ENCODE measurements at regions not wholly inside any gene's neighbourhood (a gene's known extent, or its start where the extent isn't known, plus 50 kb on each side); places are given as distances from the start of the nearest gene placed in this dataset.

DNA sequence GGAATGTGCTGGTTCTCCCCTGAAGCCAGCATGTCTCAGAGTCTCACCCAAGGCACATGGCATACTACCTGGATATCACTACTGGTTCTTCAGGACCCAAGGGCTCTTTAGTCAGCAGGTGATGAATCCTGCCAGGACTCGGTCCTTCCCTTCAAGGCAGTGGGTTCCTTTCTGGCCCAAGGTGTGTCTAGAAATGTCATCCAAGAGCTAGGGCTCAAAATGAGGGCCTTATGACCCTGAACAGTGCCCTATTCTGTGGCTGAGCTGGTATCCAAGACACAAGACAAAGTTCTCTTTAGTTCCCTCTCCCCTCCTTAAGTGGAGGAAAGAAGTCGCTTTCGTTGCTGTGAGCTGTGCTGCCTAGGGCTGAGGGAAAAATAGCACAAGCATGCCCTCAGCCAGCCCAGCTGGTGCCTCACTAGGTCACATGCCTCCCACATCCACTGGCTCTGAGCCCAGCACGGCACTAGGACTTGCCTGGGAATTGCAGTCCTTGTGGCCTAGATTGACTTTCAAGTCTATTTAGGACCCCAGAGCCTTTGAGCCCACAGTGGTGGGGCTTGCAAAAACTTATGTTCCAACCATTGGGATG, 106.0 kb downstream of the BMS1 start:
- Histone ChIP-seq H3K4me1 (ENCODE audit: insufficient read depth, low read length, poor library complexity, severe bottlenecking) (no peaks in the 10 kb centered on the region), H3K36me3 (ENCODE audit: insufficient read depth, low read length, poor library complexity, severe bottlenecking) (no peaks in the 10 kb centered on the region), H3K27ac (ENCODE audit: low read depth, low read length, poor library complexity, severe bottlenecking) (no peak overlapping the region), H3K4me3 (ENCODE audit: low read depth, low read length, poor library complexity, severe bottlenecking) (no peak overlapping the region), H3K9me3 (ENCODE audit: low read depth, low read length, poor library complexity, severe bottlenecking) (no peaks in the 10 kb centered on the region), H3K27me3 (replicated peaks; ENCODE audit: insufficient read depth, low read depth, low read length, poor library complexity) (no peaks in the 10 kb centered on the region)
- POLR2A ChIA-PET (ENCODE audit: low non-redundant PET), result no interaction called here
- no peak for DNase-seq (ENCODE audit: low spot score)
- no TSS peak for BruUV-seq (replicated peaks)
- intact Hi-C loops (cut with micrococcal nuclease; ENCODE audit: unreplicated experiment), result no loop called here
- CTCF ChIA-PET, result no interaction called here
- TF ChIP-seq, protein P1, sequence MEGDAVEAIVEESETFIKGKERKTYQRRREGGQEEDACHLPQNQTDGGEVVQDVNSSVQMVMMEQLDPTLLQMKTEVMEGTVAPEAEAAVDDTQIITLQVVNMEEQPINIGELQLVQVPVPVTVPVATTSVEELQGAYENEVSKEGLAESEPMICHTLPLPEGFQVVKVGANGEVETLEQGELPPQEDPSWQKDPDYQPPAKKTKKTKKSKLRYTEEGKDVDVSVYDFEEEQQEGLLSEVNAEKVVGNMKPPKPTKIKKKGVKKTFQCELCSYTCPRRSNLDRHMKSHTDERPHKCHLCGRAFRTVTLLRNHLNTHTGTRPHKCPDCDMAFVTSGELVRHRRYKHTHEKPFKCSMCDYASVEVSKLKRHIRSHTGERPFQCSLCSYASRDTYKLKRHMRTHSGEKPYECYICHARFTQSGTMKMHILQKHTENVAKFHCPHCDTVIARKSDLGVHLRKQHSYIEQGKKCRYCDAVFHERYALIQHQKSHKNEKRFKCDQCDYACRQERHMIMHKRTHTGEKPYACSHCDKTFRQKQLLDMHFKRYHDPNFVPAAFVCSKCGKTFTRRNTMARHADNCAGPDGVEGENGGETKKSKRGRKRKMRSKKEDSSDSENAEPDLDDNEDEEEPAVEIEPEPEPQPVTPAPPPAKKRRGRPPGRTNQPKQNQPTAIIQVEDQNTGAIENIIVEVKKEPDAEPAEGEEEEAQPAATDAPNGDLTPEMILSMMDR (conservative IDR thresholded peaks at IDR 0.05; ENCODE audit: low read depth, low read length), result no peak
- no peak for TF ChIP-seq EZH2 (IDR thresholded peaks at IDR 0.05; ENCODE audit: borderline replicate concordance, low read depth, low read length, poor library complexity, severe bottlenecking)

- intact Hi-C loops (cut with micrococcal nuclease; ENCODE audit: unreplicated experiment), result no loop called here
- BruUV-seq (replicated peaks), result no TSS peak
Measured at GRCh38 chr10:42896735-42897134, 114.1 kb downstream of the BMS1 start.

DNA sequence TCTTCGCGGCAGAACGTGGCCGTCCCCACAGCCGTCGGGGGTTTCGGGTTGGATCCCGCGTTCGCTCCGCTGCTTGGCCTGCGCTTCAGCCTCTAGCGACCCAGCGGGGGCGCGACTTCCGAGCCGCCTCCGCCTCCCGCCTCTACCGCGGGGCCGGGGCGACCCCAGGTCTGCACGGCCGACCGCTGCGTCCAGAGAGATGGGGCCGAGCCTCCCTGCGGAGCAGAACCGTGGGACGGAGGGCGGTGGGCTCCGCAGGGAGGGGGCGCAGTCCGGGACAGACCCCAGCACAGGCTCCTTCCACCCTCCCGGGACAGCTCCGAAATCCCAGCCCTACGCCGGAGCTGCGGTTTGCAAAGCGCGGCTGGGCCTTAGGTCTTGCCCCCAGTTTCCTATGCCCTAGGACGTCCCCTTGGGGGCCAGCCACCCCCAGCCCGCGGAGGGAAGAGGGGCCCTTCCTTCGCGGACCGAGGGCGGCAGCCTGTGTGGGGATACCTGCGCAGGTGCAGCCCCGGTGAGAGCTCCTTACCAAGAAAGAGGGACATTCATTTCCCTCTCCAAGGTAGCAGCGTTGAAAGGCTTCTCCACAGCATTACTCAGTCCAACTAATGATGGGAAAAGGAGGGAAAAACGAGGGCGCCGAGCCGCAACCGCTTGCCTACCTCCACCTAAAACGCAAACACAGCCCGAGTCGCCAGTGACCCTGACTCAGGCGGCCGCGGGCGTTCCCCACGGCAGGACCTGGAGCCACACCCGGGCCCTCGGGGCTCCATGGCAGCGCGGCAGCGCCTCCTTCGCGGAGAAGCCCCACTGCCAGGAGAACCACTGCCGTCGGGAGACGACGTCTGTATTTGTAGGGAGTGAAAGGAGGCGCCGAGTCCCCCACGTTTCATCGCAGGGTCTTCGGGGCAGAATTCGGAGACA, 115.7 kb downstream of the BMS1 start:
- no peaks in the 10 kb centered on the region for H3K27me3 ChIP-seq (replicated peaks; ENCODE audit: insufficient read depth, low read depth, low read length, poor library complexity)
- no peaks in the 10 kb centered on the region for H3K36me3 ChIP-seq (ENCODE audit: insufficient read depth, low read length, poor library complexity, severe bottlenecking)
- TF ChIP-seq, protein P1 (conservative IDR thresholded peaks at IDR 0.05; ENCODE audit: low read depth, low read length), result no peak
- no peak for TF ChIP-seq EZH2 (IDR thresholded peaks at IDR 0.05; ENCODE audit: borderline replicate concordance, low read depth, low read length, poor library complexity, severe bottlenecking)
- intact Hi-C loops (cut with micrococcal nuclease; ENCODE audit: unreplicated experiment), result no loop called here
- POLR2A ChIA-PET (ENCODE audit: low non-redundant PET), result no interaction called here
- CTCF ChIA-PET, result interaction anchor here (0.6 kb wide), 1 partner anchor 29 kb away, joined by 3 read pairs; no protein-coding TSS in a partner anchor
- peaks cover 6% of the 10 kb centered on the region for H3K9me3 ChIP-seq (ENCODE audit: low read depth, low read length, poor library complexity, severe bottlenecking)
- H3K4me1 ChIP-seq (ENCODE audit: insufficient read depth, low read length, poor library complexity, severe bottlenecking), result no peaks in the 10 kb centered on the region
- BruUV-seq (replicated peaks), result no TSS peak
- no peak overlapping the region for H3K4me3 ChIP-seq (ENCODE audit: low read depth, low read length, poor library complexity, severe bottlenecking)
- no peak for DNase-seq (ENCODE audit: low spot score)
- H3K27ac ChIP-seq (ENCODE audit: low read depth, low read length, poor library complexity, severe bottlenecking), result no peak overlapping the region

More at GRCh38 chr10:42896735-42897134, 114.1 kb downstream of the BMS1 start:
- Histone ChIP-seq H3K4me3 (ENCODE audit: low read depth, low read length, poor library complexity, severe bottlenecking) (no peak overlapping the region), H3K4me1 (ENCODE audit: insufficient read depth, low read length, poor library complexity, severe bottlenecking) (no peaks in the 10 kb centered on the region), H3K36me3 (ENCODE audit: insufficient read depth, low read length, poor library complexity, severe bottlenecking) (no peaks in the 10 kb centered on the region), H3K27ac (ENCODE audit: low read depth, low read length, poor library complexity, severe bottlenecking) (no peak overlapping the region), H3K27me3 (replicated peaks; ENCODE audit: insufficient read depth, low read depth, low read length, poor library complexity) (no peaks in the 10 kb centered on the region), H3K9me3 (ENCODE audit: low read depth, low read length, poor library complexity, severe bottlenecking) (peaks cover 6% of the 10 kb centered on the region)
- ChIA-PET POLR2A (ENCODE audit: low non-redundant PET) (no interaction called here), CTCF (no interaction called here)
- no peak for TF ChIP-seq EZH2 (IDR thresholded peaks at IDR 0.05; ENCODE audit: borderline replicate concordance, low read depth, low read length, poor library complexity, severe bottlenecking)
- TF ChIP-seq, protein P1 (conservative IDR thresholded peaks at IDR 0.05; ENCODE audit: low read depth, low read length), result no peak
- no peak for DNase-seq (ENCODE audit: low spot score)

Data from A673 (cell line).